ENCODE measurements at regions not wholly inside any gene's neighbourhood (a gene's known extent, or its start where the extent isn't known, plus 50 kb on each side); places are given as distances from the start of the nearest gene placed in this dataset.

- no peak for ATAC-seq
Measured at GRCh38 chr15:88744548-88745020, 58.7 kb upstream of the ACAN start.

GRCh38 chr15:88745065-88745464 is 58.2 kb upstream of the ACAN start:
- no peak for ATAC-seq

GRCh38 chr15:88745696-88746095 is 57.5 kb upstream of the ACAN start:
- no peak for ATAC-seq

GRCh38 chr15:88746451-88746850 is 56.8 kb upstream of the ACAN start:
- ATAC-seq, result no peak

GRCh38 chr15:88747111-88747510 is 56.1 kb upstream of the ACAN start:
- no peak for ATAC-seq

GRCh38 chr15:88747631-88748030 is 55.6 kb upstream of the ACAN start:
- no peak for ATAC-seq

- ATAC-seq, result no peak
Measured at GRCh38 chr15:88748081-88748480, 55.2 kb upstream of the ACAN start.

GRCh38 chr15:88748651-88749050 is 54.6 kb upstream of the ACAN start:
- ATAC-seq, result no peak

- no peak for ATAC-seq
Measured at GRCh38 chr15:88749699-88750098, 53.5 kb upstream of the ACAN start.

- ATAC-seq, result no peak
Measured at GRCh38 chr15:88752501-88752900, 50.7 kb upstream of the ACAN start.

GRCh38 chr15:88752951-88753350 is 50.3 kb upstream of the ACAN start:
- no peak for ATAC-seq
